Transverse colon (tissue), 3 donors: ENCODE measurements at regions not wholly inside any gene's neighbourhood (a gene's known extent, or its start where the extent isn't known, plus 50 kb on each side); places are given as distances from the start of the nearest gene placed in this dataset.

Experiments used
- CTCF ChIP-seq, 5 experiments: fragments of 200-600 bp in 3 of 5; fragments of 450-650 bp in 2 of 5; sonication (generic) in 3 of 5; IDR thresholded peaks; 1 replicate in 2 of 5; 2 replicates in 3 of 5; pipeline ENCODE4 v1.5.1; 2016 to 2017; ENCODE audit warnings: antibody characterized with exemption in 5 of 5, inconsistent platforms in 3 of 5, mild to moderate bottlenecking in 2 of 5, moderate library complexity in 1 of 5
- EP300 ChIP-seq: sonication (generic); formaldehyde crosslinking; IDR thresholded peaks from one replicate; pipeline ENCODE4 v1.6.1; 2017; ENCODE audit warnings: antibody characterized with exemption, low read depth
- POLR2A ChIP-seq: fragments of 450-650 bp; IDR thresholded peaks from one replicate; pipeline ENCODE4 v1.6.1; 2016; ENCODE audit warnings: antibody characterized with exemption, mild to moderate bottlenecking, moderate library complexity

- TF ChIP-seq CTCF (IDR thresholded peaks at IDR 0.05) (no peak), POLR2A (no peak), EP300 (no peak)
Observed at GRCh38 chr5:33075731-33076130, 364.6 kb downstream of the NPR3 start.
